NCI-H2107 (cell line): ENCODE measurements at regions not wholly inside any gene's neighbourhood (a gene's known extent, or its start where the extent isn't known, plus 50 kb on each side); places are given as distances from the start of the nearest gene placed in this dataset.

Source experiments
- DNase-seq: peaks from one replicate; lab custom pipeline; 2025; lab: John Stamatoyannopoulos, UW

- DNase-seq: no peak
These were observed 270.6 kb downstream of the PBX3 start for GRCh38 chr9:126017758-126018157.

- DNase-seq: no peak
These were observed 273.7 kb downstream of the PBX3 start for GRCh38 chr9:126020836-126021235.

GRCh38 chr9:126023962-126024361 is 276.8 kb downstream of the PBX3 start:
- no peak for DNase-seq

- DNase-seq: no peak
These were observed 277.5 kb downstream of the PBX3 start for GRCh38 chr9:126024581-126025230.

GRCh38 chr9:126025991-126026390 is 278.8 kb downstream of the PBX3 start:
- DNase-seq: no peak

GRCh38 chr9:126027566-126027965 is 280.4 kb downstream of the PBX3 start:
- no peak for DNase-seq

GRCh38 chr9:126028746-126029145 is 281.6 kb downstream of the PBX3 start:
- no peak for DNase-seq

- DNase-seq: no peak
These were observed 283.5 kb downstream of the PBX3 start for GRCh38 chr9:126030716-126031115.

- no peak for DNase-seq
These were observed 283.9 kb downstream of the PBX3 start for GRCh38 chr9:126031116-126031515.

GRCh38 chr9:126032135-126032534 is 285.0 kb downstream of the PBX3 start:
- no peak for DNase-seq

- no peak for DNase-seq
These were observed 286.1 kb downstream of the PBX3 start for GRCh38 chr9:126033318-126033717.

- no peak for DNase-seq
These were observed 286.8 kb downstream of the PBX3 start for GRCh38 chr9:126033956-126034355.

GRCh38 chr9:126036881-126037291 is 289.7 kb downstream of the PBX3 start:
- DNase-seq: no peak

- DNase-seq: no peak
These were observed 287.8 kb upstream of the MVB12B start for GRCh38 chr9:126038790-126039189.

- no peak for DNase-seq
These were observed 282.9 kb upstream of the MVB12B start for GRCh38 chr9:126043681-126044080.

- DNase-seq: no peak
These were observed 277.5 kb upstream of the MVB12B start for GRCh38 chr9:126049088-126049487.

GRCh38 chr9:126049896-126050604 is 276.6 kb upstream of the MVB12B start:
- no peak for DNase-seq

GRCh38 chr9:126050605-126050990 is 276.0 kb upstream of the MVB12B start:
- DNase-seq: no peak

GRCh38 chr9:126051446-126052130 is 275.0 kb upstream of the MVB12B start:
- no peak for DNase-seq

GRCh38 chr9:126052791-126053190 is 273.8 kb upstream of the MVB12B start:
- DNase-seq: no peak

GRCh38 chr9:126053913-126054312 is 272.7 kb upstream of the MVB12B start:
- no peak for DNase-seq

- no peak for DNase-seq
These were observed 271.1 kb upstream of the MVB12B start for GRCh38 chr9:126055381-126055985.
